Activated CD4-positive, alpha-beta T cell treated with anti-CD3 and anti-CD28 coated beads, Interleukin-2, Interleukin-6, amounts not matched to agents 100 ng/mL and 50 ng/mL, durations not matched to agents 16 hours and 8 hours (primary cell): ENCODE measurements at regions not wholly inside any gene's neighbourhood (a gene's known extent, or its start where the extent isn't known, plus 50 kb on each side); places are given as distances from the start of the nearest gene placed in this dataset.

Source experiments
- DNase-seq: peaks from one replicate; pipeline ENCODE4 v3.0.0-alpha.2; 2020

DNA sequence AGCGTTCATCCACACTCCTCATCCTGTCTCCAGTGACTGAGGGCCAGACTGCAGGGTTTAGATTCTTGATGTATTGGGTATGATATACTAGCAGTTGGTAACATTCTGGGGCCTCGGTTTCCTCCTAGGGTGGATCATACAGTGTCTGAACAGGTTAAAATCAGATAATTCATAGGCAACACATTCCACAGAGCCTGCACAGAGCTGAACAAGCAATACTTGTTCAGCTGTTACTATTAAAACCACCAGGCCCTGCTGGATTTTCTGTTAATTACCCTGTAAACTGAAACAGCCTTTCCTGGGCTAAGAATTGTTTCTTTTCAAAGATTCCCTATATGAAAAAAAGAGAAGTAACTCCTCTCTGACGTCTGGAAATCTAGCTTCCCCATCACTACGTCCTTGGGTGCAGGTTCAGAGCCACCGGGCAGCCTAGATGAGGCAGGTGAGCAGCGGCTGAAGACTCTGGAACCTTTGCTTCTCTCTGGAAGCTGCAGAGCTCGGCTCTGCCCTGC lies 1313.5 kb upstream of the WWC1 start:
- no peak for DNase-seq

GRCh38 chr5:166979307-166979895 lies 1312.0 kb upstream of the WWC1 start:
- DNase-seq, result no peak

GRCh38 chr5:166980666-166981065 lies 1310.8 kb upstream of the WWC1 start:
- DNase-seq, result no peak

DNA sequence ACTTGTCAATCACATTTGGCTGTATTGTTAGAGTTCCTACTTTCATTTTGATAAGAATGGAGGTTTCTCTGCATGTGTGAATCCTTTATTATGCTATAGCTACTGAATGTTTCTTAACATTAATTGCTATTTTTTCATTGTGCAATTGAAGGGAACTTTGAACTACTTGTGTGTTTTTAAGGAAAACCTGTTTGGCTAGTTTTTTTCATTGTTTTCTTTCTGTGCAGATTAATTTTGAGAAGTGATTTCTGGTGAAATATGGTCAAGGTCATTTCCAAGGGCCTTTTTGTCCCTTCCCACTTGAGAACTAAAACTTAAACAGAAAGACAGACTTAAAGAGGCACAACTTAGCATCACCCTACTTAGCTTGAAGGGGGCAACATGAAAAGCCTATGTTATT lies 1309.2 kb upstream of the WWC1 start:
- DNase-seq, result no peak

GRCh38 chr5:166991601-166992000 lies 1299.8 kb upstream of the WWC1 start:
- no peak for DNase-seq

DNA sequence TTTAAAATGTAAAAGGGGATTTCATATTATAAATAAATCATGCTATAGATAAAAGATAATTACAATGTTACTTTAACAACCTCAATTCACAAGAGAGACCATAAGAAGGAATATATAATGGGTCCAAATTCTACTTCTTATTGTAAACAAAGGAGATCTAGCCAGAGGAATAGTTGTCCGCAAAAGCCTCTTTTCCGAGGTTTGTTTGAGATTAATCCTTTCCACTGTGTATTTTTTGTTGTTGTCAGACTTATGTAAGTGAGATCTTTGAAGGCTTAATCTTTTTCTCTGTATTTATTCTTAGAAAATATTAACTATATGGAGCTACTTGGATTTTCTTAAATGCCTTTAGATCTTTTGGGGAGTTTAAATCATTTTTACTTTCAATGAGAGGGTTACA lies 1299.3 kb upstream of the WWC1 start:
- DNase-seq, result no peak

GRCh38 chr5:166992874-166993722 lies 1298.3 kb upstream of the WWC1 start:
- DNase-seq, result no peak

- no peak for DNase-seq
Measured at GRCh38 chr5:166994226-166994625, 1297.2 kb upstream of the WWC1 start.

- DNase-seq, result no peak
Measured at GRCh38 chr5:167001246-167001645, 1290.2 kb upstream of the WWC1 start.

- DNase-seq, result no peak
Measured at GRCh38 chr5:167008705-167009104, 1282.7 kb upstream of the WWC1 start.

GRCh38 chr5:167011196-167011595 lies 1280.2 kb upstream of the WWC1 start:
- DNase-seq, result no peak

GRCh38 chr5:167012123-167013034 lies 1279.1 kb upstream of the WWC1 start:
- DNase-seq, result no peak

- no peak for DNase-seq
Measured at GRCh38 chr5:167014401-167015056, 1276.9 kb upstream of the WWC1 start.

- no peak for DNase-seq
Measured at GRCh38 chr5:167020418-167020817, 1271.0 kb upstream of the WWC1 start.

- DNase-seq, result no peak
Measured at GRCh38 chr5:167029488-167029887, 1262.0 kb upstream of the WWC1 start.

- DNase-seq, result no peak
Measured at GRCh38 chr5:167030500-167031120, 1260.8 kb upstream of the WWC1 start.

DNA sequence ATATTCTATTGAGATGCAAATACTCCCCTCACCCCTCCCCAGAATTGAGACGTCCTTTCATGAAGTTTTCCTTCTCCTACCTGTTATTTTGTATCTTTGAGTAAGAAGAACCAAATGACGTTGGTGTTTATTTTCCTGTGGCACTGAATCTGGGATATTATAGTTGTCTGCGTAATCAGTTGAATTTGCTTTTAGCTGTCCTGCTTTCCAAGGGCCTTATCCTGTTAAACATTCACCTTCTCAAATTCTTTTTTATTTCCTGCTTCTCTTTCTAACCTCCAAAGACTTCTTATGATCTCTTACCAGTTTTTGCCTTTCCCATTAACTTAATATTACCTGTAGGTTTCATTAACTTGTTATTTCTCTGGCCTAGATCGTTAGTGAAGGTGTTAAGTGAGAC lies 1254.9 kb upstream of the WWC1 start:
- DNase-seq, result no peak

DNA sequence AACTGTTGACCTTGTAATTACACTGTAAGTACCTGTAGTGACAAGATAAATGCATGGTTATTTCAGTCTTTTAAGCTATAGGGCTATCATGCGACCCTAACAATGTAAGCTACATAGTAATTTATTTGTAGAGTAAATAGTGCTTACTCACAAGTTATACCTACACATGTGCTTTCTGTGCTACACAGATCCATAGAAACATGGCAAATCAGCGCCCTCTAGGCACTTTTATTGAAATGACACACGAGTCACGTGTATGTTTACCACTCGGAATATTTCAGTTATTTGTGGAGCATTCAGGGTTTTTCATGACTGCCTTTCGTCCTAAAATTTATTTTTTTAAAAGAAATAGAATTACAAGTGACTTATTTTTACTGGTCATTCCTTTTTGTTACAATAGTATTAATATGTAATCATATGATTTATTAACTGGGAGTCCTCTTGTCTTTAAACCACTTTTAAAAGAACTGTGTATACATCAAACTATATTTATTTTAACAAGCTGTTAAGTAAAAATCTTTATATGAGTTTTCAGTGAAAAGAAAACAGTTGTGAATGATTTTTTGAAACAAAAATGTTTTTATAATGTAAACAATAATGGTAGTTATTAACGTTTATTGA lies 1242.3 kb upstream of the WWC1 start:
- peak; percentile 35 for DNase-seq

- no peak for DNase-seq
Measured at GRCh38 chr5:167049771-167050567, 1241.5 kb upstream of the WWC1 start.

- no peak for DNase-seq
Measured at GRCh38 chr5:167050568-167051401, 1240.7 kb upstream of the WWC1 start.
